AG09319 (cell line): ENCODE measurements at regions not wholly inside any gene's neighbourhood (a gene's known extent, or its start where the extent isn't known, plus 50 kb on each side); places are given as distances from the start of the nearest gene placed in this dataset.

Source experiments
- DNase-seq: peaks from one replicate; pipeline ENCODE4 v3.0.0-alpha.2; 2010; ENCODE audit warnings: low read depth; ENCODE audit errors: extremely low read depth
- TF ChIP-seq, protein P1 (sequence below): IDR thresholded peaks from 2 replicates; pipeline ENCODE4 v1.5.1; 2011; ENCODE audit warnings: low read depth, mild to moderate bottlenecking, inconsistent platforms, low read length, moderate library complexity

DNA sequence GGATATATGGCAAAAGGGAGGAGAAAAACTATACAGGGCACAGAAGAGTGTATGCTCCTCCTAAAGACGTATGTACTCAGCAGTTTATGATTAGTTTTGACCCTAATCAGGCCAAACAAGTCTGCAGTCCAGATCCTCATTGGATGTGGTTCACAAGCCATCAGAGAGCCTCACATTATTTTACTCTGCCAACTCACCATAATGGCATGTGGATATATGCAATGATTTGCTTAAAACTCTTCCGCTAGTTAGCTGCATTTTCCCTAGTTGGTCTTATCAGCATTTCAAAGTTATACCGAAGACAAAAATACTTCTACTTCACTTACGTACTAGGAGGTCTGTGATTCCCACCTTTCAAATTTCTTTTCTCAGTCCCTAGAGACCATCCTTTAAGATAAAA, 198.4 kb downstream of the CMPK2 start:
- TF ChIP-seq, protein P1, sequence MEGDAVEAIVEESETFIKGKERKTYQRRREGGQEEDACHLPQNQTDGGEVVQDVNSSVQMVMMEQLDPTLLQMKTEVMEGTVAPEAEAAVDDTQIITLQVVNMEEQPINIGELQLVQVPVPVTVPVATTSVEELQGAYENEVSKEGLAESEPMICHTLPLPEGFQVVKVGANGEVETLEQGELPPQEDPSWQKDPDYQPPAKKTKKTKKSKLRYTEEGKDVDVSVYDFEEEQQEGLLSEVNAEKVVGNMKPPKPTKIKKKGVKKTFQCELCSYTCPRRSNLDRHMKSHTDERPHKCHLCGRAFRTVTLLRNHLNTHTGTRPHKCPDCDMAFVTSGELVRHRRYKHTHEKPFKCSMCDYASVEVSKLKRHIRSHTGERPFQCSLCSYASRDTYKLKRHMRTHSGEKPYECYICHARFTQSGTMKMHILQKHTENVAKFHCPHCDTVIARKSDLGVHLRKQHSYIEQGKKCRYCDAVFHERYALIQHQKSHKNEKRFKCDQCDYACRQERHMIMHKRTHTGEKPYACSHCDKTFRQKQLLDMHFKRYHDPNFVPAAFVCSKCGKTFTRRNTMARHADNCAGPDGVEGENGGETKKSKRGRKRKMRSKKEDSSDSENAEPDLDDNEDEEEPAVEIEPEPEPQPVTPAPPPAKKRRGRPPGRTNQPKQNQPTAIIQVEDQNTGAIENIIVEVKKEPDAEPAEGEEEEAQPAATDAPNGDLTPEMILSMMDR = no peak
- no peak for DNase-seq

GRCh38 chr2:6671913-6672312, 193.8 kb downstream of the CMPK2 start:
- no peak for DNase-seq
- TF ChIP-seq, protein P1 = no peak

GRCh38 chr2:6674381-6674780, 191.3 kb downstream of the CMPK2 start:
- TF ChIP-seq, protein P1 = no peak
- DNase-seq = no peak

- TF ChIP-seq, protein P1 = no peak
- DNase-seq = no peak
Observed at GRCh38 chr2:6675791-6676190, 189.9 kb downstream of the CMPK2 start.

DNA sequence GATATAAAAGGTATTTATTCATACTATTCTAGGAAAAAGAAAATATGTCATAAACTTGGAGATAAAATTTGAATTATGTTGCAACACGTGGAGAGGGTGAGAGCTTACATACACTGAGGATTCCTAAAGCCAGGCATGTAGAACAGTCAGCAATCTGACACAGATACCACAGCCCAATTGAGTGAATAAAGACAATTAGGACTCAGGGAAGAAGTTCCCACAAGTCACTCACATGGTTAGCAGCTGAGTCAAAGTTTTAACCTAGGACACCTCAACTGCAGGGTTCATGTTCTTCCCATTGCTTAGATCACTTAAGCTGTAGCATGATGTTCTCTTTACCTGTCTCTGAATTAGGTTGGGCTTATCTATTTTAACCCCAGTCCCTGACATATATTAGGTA, 189.5 kb downstream of the CMPK2 start:
- no peak for DNase-seq
- TF ChIP-seq, protein P1 = no peak

DNA sequence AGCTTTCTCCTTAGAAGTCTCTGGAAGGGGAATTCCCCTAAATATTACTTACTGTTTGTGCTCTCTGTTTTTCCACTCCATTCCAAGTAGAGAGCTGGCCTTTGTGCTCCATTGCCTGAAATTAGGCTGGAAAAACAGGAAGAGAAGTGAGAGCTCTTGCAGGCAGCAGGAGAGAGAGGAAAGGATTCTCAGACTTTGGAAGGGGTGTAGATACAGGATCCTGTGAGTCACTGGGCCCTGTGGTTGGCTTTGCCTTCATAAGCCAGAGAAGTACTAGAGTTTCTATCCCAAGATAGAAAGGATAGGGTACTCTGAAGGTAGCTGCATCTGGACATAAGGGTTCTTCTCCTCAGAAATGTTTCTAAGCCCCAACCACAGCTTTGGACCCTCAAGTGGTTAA, 188.9 kb downstream of the CMPK2 start:
- DNase-seq = no peak
- TF ChIP-seq, protein P1 = no peak

- TF ChIP-seq, protein P1 = no peak
- no peak for DNase-seq
Observed at GRCh38 chr2:6679471-6679870, 186.2 kb downstream of the CMPK2 start.
